ENCODE measurements at regions not wholly inside any gene's neighbourhood (a gene's known extent, or its start where the extent isn't known, plus 50 kb on each side); places are given as distances from the start of the nearest gene placed in this dataset.

DNA sequence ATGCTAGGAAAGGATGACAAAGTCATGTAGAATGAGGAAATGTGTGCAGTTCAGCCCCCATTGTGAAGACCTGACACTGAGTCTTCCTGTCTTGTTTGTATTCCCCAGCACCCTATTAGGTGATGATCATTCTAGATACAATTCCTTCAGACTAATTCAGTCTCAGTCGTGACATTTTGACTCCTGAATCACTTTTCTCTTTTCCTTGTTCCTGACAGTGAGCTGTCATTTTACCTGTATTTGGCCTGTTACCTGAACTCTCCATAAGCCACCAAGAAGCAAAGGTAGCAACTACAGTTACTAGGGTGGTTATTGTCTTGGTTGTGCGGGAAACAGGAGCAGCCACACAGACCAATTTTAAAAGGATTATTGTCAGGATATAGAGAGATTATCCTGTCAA lies 111.4 kb upstream of the TAC1 start:
- H3K9me3 Mint-ChIP-seq = no peaks in the 10 kb centered on the region
- H3K27me3 Mint-ChIP-seq = no peaks in the 10 kb centered on the region
- no peak for ATAC-seq (ENCODE audit: low read depth)

DNA sequence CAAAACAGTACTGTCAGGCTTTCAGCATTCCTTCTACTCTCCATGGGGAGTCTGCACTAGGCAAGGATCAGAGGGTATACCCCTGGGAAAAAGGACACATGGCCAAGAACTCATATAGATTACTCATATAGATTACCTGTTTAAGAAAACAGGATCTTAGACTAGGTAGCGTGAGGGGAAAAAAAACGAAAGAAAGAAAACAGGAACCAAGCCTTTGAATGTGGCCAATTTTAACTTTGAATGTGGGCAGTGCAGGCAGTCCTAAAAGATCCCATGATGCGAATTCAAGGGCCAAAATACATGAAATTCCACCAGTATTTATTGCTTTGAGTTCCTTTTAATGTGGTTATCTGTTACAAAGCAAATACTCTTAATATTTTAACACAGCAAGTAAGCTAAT lies 108.6 kb upstream of the TAC1 start:
- no peak overlapping the region for H3K27ac Mint-ChIP-seq
- H3K4me3 Mint-ChIP-seq = no peak overlapping the region
- intact Hi-C loops (cut with micrococcal nuclease) = no loop called here
- H3K27me3 Mint-ChIP-seq = no peaks in the 10 kb centered on the region
- TF ChIP-seq, protein P1, sequence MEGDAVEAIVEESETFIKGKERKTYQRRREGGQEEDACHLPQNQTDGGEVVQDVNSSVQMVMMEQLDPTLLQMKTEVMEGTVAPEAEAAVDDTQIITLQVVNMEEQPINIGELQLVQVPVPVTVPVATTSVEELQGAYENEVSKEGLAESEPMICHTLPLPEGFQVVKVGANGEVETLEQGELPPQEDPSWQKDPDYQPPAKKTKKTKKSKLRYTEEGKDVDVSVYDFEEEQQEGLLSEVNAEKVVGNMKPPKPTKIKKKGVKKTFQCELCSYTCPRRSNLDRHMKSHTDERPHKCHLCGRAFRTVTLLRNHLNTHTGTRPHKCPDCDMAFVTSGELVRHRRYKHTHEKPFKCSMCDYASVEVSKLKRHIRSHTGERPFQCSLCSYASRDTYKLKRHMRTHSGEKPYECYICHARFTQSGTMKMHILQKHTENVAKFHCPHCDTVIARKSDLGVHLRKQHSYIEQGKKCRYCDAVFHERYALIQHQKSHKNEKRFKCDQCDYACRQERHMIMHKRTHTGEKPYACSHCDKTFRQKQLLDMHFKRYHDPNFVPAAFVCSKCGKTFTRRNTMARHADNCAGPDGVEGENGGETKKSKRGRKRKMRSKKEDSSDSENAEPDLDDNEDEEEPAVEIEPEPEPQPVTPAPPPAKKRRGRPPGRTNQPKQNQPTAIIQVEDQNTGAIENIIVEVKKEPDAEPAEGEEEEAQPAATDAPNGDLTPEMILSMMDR (IDR thresholded peaks at IDR 0.05) = no peak
- POLR2A ChIA-PET = no interaction called here
- H3K4me1 Mint-ChIP-seq = no peaks in the 10 kb centered on the region
- CTCF ChIA-PET = no interaction called here
- no peak for ATAC-seq (ENCODE audit: low read depth)
- H3K36me3 Mint-ChIP-seq (ENCODE audit: low read depth) = no peaks in the 10 kb centered on the region
- DNase-seq = no peak
- H3K9me3 Mint-ChIP-seq = peaks cover 3% of the 10 kb centered on the region

More for the DNA sequence above, 111.4 kb upstream of the TAC1 start:
- H3K4me3 Mint-ChIP-seq = no peak overlapping the region
- H3K36me3 Mint-ChIP-seq (ENCODE audit: low read depth) = no peaks in the 10 kb centered on the region
- TF ChIP-seq, protein P1 (IDR thresholded peaks at IDR 0.05) = no peak
- ChIA-PET CTCF (no interaction called here), POLR2A (no interaction called here)
- no peaks in the 10 kb centered on the region for H3K4me1 Mint-ChIP-seq
- intact Hi-C loops (cut with micrococcal nuclease) = no loop called here
- H3K27ac Mint-ChIP-seq = no peak overlapping the region
- no peak for DNase-seq

DNA sequence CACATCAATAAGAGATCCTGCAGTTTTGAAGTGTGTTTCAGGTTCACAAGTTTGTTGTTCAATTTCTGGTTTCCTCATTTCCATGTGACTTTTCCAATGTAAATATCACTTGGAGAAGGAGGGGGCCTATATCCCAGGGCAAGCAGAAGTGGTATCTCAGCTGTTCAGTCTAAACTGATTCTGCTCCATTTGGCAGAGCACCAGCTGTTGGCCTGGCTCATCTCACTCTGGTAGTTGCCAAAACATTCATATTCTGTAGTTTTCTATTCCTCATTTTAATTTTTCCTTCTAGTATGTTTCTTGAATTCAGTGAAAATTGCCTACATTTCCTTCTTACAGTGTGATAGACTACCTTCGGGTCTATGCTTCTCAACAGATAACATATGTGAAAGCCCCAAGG lies 101.8 kb upstream of the TAC1 start:
- H3K27me3 Mint-ChIP-seq = no peaks in the 10 kb centered on the region
- no peak overlapping the region for H3K4me3 Mint-ChIP-seq
- H3K9me3 Mint-ChIP-seq = peaks cover 3% of the 10 kb centered on the region
- intact Hi-C loops (cut with micrococcal nuclease) = no loop called here
- H3K27ac Mint-ChIP-seq = no peak overlapping the region
- ATAC-seq (ENCODE audit: low read depth) (no peak), DNase-seq (no peak)
- no peaks in the 10 kb centered on the region for H3K36me3 Mint-ChIP-seq (ENCODE audit: low read depth)
- POLR2A ChIA-PET = no interaction called here
- TF ChIP-seq, protein P1 (IDR thresholded peaks at IDR 0.05) = no peak
- CTCF ChIA-PET = no interaction called here
- H3K4me1 Mint-ChIP-seq = no peaks in the 10 kb centered on the region

DNA sequence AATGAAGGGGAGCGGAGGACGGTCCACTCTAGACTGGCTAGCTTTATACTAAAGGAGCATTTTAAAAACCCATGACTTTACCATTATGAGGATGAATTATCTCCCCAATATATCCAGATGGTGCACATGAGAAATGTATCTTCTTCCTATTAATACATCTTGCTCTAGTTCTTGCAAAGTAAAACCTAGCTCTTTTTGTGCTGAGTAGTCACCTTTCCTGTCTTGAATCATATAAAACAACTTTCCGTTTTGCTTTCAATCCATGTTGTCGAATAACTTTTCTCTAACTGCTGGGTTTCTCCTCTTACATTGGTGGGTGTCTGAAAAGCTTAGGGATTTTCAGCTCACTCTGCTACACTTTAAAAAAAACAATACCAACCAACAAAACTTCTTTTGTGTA lies 96.3 kb upstream of the TAC1 start:
- no peaks in the 10 kb centered on the region for H3K36me3 Mint-ChIP-seq (ENCODE audit: low read depth)
- ATAC-seq (ENCODE audit: low read depth) = no peak

DNA sequence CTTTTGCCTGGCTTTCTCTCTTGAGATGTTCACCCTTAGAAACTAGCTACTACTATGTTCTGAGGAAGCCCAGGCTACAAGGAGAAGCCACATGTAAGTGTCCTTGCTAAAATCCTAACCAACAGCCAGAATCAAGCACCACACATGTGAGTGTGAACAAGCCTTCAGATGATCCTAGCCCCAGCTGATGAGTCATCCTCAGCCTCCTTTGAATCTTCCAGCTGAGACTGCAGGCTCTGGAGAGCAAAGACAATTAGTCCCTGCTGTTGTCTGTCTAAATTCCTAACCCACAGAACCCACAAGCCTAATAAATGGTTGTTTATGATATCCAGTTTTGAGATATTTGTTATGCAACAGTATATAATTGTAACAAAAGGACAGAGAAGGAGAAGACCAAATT lies 92.8 kb upstream of the TAC1 start:
- peaks cover 3% of the 10 kb centered on the region for H3K9me3 Mint-ChIP-seq
- no peak for ATAC-seq (ENCODE audit: low read depth)
- intact Hi-C loops (cut with micrococcal nuclease) = no loop called here

More for the DNA sequence above, 96.3 kb upstream of the TAC1 start:
- no peaks in the 10 kb centered on the region for H3K9me3 Mint-ChIP-seq
- ChIA-PET CTCF (no interaction called here), POLR2A (no interaction called here)
- H3K27me3 Mint-ChIP-seq = no peaks in the 10 kb centered on the region
- no peaks in the 10 kb centered on the region for H3K4me1 Mint-ChIP-seq
- no peak for DNase-seq
- TF ChIP-seq, protein P1 (IDR thresholded peaks at IDR 0.05) = no peak
- no peak overlapping the region for H3K4me3 Mint-ChIP-seq
- intact Hi-C loops (cut with micrococcal nuclease) = no loop called here
- no peak overlapping the region for H3K27ac Mint-ChIP-seq

More for the DNA sequence above, 92.8 kb upstream of the TAC1 start:
- H3K4me1 Mint-ChIP-seq = no peaks in the 10 kb centered on the region
- ChIA-PET POLR2A (no interaction called here), CTCF (no interaction called here)
- TF ChIP-seq, protein P1 (IDR thresholded peaks at IDR 0.05) = no peak
- no peak overlapping the region for H3K27ac Mint-ChIP-seq
- no peaks in the 10 kb centered on the region for H3K27me3 Mint-ChIP-seq
- no peak for DNase-seq
- H3K36me3 Mint-ChIP-seq (ENCODE audit: low read depth) = no peaks in the 10 kb centered on the region
- H3K4me3 Mint-ChIP-seq = no peak overlapping the region

Measured in activated B cell treated with CpG ODN at 0.5 μM for 24 hours (primary cell).